T1000 (cell line): ENCODE measurements at regions not wholly inside any gene's neighbourhood (a gene's known extent, or its start where the extent isn't known, plus 50 kb on each side); places are given as distances from the start of the nearest gene placed in this dataset.

Experiments
- DNase-seq: peaks from one replicate; lab custom pipeline; 2025; ENCODE audit warnings: mixed read lengths; lab: John Stamatoyannopoulos, UW

- DNase-seq = no peak
These were observed 71.8 kb downstream of the C4orf33 start for GRCh38 chr4:129167640-129168260.

GRCh38 chr4:129172181-129172580 lies 76.2 kb downstream of the C4orf33 start:
- DNase-seq = no peak

- DNase-seq = no peak
These were observed 80.9 kb downstream of the C4orf33 start for GRCh38 chr4:129176864-129177263.

GRCh38 chr4:129179276-129179675 lies 83.3 kb downstream of the C4orf33 start:
- DNase-seq = no peak

GRCh38 chr4:129189630-129190029 lies 93.7 kb downstream of the C4orf33 start:
- DNase-seq = no peak

- DNase-seq = no peak
These were observed 97.6 kb downstream of the C4orf33 start for GRCh38 chr4:129193357-129194100.

- DNase-seq = no peak
These were observed 112.5 kb downstream of the C4orf33 start for GRCh38 chr4:129208481-129208880.

- no peak for DNase-seq
These were observed 117.7 kb downstream of the C4orf33 start for GRCh38 chr4:129213692-129214091.

- no peak for DNase-seq
These were observed 122.4 kb downstream of the C4orf33 start for GRCh38 chr4:129218360-129218759.

- no peak for DNase-seq
These were observed 122.9 kb downstream of the C4orf33 start for GRCh38 chr4:129218897-129219296.

GRCh38 chr4:129220254-129220653 lies 124.3 kb downstream of the C4orf33 start:
- no peak for DNase-seq

GRCh38 chr4:129223945-129224344 lies 128.0 kb downstream of the C4orf33 start:
- DNase-seq = no peak

GRCh38 chr4:129230846-129231245 lies 134.9 kb downstream of the C4orf33 start:
- no peak for DNase-seq

- DNase-seq = no peak
These were observed 136.1 kb downstream of the C4orf33 start for GRCh38 chr4:129231945-129232588.

GRCh38 chr4:129232589-129233337 lies 136.8 kb downstream of the C4orf33 start:
- no peak for DNase-seq

- no peak for DNase-seq
These were observed 137.7 kb downstream of the C4orf33 start for GRCh38 chr4:129233691-129234090.

GRCh38 chr4:129236351-129236750 lies 140.4 kb downstream of the C4orf33 start:
- no peak for DNase-seq

- no peak for DNase-seq
These were observed 143.1 kb downstream of the C4orf33 start for GRCh38 chr4:129239088-129239487.

- DNase-seq = peak; percentile 5
These were observed 144.9 kb downstream of the C4orf33 start for GRCh38 chr4:129240816-129241215.

GRCh38 chr4:129246145-129246544 lies 150.2 kb downstream of the C4orf33 start:
- DNase-seq = no peak

- no peak for DNase-seq
These were observed 151.0 kb downstream of the C4orf33 start for GRCh38 chr4:129246910-129247461.

GRCh38 chr4:129248621-129249020 lies 152.7 kb downstream of the C4orf33 start:
- no peak for DNase-seq
